ENCODE measurements at regions not wholly inside any gene's neighbourhood (a gene's known extent, or its start where the extent isn't known, plus 50 kb on each side); places are given as distances from the start of the nearest gene placed in this dataset.

DNA sequence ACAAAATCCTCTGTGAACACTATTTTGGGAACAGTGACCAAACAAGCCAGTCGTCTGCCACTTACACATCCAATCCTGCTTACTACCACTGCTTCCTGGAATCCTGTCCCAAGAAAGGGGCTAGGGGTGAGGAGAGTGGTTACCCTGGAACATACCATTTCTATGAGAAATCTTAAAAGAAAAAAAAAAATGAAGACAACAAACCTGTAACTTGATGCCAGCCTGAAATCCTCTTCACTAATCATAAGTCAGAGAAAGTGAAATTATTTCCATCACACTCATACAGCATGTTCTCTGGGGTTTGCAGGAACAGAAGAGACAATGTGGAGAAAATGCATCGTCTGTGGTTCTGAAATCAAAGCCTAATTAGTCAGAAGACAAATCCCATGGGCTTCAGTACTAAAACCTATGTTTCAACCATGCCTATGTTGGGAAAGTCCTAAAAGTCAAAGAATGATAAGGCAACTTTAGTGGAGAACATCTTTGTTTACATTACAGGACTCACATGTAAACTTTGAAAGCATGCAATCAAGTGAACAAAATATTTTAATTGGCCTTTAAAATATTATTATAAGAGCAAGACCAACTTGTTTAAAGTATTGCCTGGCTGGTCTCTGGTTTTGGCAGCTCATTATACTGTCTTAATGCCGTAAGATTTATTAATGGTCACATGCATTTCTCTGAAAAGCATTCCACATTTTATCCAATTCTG lies 220.7 kb downstream of the LTN1 start:
- TF ChIP-seq POLR2A (IDR thresholded peaks at IDR 0.05; ENCODE audit: extremely low read depth, insufficient read length) (no peak), MYC (IDR thresholded peaks at IDR 0.05; ENCODE audit: low read depth, low read length) (no peak)
- TF ChIP-seq, protein P1, sequence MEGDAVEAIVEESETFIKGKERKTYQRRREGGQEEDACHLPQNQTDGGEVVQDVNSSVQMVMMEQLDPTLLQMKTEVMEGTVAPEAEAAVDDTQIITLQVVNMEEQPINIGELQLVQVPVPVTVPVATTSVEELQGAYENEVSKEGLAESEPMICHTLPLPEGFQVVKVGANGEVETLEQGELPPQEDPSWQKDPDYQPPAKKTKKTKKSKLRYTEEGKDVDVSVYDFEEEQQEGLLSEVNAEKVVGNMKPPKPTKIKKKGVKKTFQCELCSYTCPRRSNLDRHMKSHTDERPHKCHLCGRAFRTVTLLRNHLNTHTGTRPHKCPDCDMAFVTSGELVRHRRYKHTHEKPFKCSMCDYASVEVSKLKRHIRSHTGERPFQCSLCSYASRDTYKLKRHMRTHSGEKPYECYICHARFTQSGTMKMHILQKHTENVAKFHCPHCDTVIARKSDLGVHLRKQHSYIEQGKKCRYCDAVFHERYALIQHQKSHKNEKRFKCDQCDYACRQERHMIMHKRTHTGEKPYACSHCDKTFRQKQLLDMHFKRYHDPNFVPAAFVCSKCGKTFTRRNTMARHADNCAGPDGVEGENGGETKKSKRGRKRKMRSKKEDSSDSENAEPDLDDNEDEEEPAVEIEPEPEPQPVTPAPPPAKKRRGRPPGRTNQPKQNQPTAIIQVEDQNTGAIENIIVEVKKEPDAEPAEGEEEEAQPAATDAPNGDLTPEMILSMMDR (IDR thresholded peaks at IDR 0.05; ENCODE audit: low read depth, low read length) = no peak
- TF ChIP-seq, protein P2, sequence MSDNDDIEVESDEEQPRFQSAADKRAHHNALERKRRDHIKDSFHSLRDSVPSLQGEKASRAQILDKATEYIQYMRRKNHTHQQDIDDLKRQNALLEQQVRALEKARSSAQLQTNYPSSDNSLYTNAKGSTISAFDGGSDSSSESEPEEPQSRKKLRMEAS (IDR thresholded peaks at IDR 0.05; ENCODE audit: low read depth, low read length) = no peak

Data from NB4 (cell line).